ENCODE measurements at regions not wholly inside any gene's neighbourhood (a gene's known extent, or its start where the extent isn't known, plus 50 kb on each side); places are given as distances from the start of the nearest gene placed in this dataset.

DNA sequence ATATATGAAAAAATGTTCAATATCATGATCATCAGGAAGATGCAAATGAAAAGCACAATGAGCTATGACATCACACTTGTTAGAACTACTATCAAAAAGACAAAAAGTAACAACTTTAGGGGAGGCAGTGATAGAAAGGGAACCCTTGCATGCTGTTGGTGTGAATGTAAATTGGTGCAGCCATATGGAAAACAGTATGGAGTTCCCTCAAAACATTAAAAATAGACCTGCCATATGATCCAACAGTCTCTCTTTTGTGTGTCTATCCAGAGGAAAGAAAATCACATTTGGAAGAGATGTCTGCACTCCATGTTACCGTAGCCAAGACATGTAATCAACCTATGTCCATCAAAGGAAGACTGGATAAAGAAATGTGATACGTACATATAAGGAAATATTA, 92.3 kb upstream of the ALKAL2 start:
- TF ChIP-seq POLR2A (IDR thresholded peaks at IDR 0.05): no peak
- TF ChIP-seq, protein P1, sequence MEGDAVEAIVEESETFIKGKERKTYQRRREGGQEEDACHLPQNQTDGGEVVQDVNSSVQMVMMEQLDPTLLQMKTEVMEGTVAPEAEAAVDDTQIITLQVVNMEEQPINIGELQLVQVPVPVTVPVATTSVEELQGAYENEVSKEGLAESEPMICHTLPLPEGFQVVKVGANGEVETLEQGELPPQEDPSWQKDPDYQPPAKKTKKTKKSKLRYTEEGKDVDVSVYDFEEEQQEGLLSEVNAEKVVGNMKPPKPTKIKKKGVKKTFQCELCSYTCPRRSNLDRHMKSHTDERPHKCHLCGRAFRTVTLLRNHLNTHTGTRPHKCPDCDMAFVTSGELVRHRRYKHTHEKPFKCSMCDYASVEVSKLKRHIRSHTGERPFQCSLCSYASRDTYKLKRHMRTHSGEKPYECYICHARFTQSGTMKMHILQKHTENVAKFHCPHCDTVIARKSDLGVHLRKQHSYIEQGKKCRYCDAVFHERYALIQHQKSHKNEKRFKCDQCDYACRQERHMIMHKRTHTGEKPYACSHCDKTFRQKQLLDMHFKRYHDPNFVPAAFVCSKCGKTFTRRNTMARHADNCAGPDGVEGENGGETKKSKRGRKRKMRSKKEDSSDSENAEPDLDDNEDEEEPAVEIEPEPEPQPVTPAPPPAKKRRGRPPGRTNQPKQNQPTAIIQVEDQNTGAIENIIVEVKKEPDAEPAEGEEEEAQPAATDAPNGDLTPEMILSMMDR (IDR thresholded peaks at IDR 0.05): no peak
